Activated CD8-positive, alpha-beta T cell treated with anti-CD3 and anti-CD28 coated beads for 36 hours (primary cell): ENCODE measurements at regions not wholly inside any gene's neighbourhood (a gene's known extent, or its start where the extent isn't known, plus 50 kb on each side); places are given as distances from the start of the nearest gene placed in this dataset.

Experiments used
- ATAC-seq: fragments of 200-7000 bp; cut with Tn5 transposase; one replicate; pipeline ENCODE4 v1.10.0; 2021; ENCODE audit warnings: mild to moderate bottlenecking, moderate library complexity
- CTCF ChIA-PET: fragments of 350-600 bp; sonication (Branson Sonifier 250); formaldehyde crosslinking; loops from one replicate; lab custom pipeline; 2021; ENCODE audit warnings: antibody characterized with exemption; lab: Charles Lee
- POLR2A ChIA-PET: fragments of 350-600 bp; sonication (Branson Sonifier 250); formaldehyde crosslinking; loops from one replicate; lab custom pipeline; 2021; ENCODE audit warnings: antibody characterized with exemption; lab: Charles Lee
- DNase-seq: peaks from one replicate; pipeline ENCODE4 v3.0.0-alpha.2; 2020
- H3K27ac Mint-ChIP-seq: one replicate; pipeline ENCODE4 v1.8.0; 2021; ENCODE audit warnings: mild to moderate bottlenecking, mixed read lengths
- H3K27me3 Mint-ChIP-seq: one replicate; pipeline ENCODE4 v1.8.0; 2021; ENCODE audit warnings: mixed read lengths
- H3K36me3 Mint-ChIP-seq: one replicate; pipeline ENCODE4 v1.8.0; 2021; ENCODE audit warnings: low read depth, mixed read lengths
- H3K4me1 Mint-ChIP-seq: one replicate; pipeline ENCODE4 v1.8.0; 2021; ENCODE audit warnings: low read depth, mixed read lengths
- H3K4me3 Mint-ChIP-seq: one replicate; pipeline ENCODE4 v1.8.0; 2021; ENCODE audit warnings: mild to moderate bottlenecking, moderate library complexity, mixed read lengths
- H3K9me3 Mint-ChIP-seq: one replicate; pipeline ENCODE4 v1.8.0; 2021; ENCODE audit warnings: mixed read lengths
- intact Hi-C: fragments of 100-400 bp; cut with micrococcal nuclease; formaldehyde crosslinking; loops from one replicate; pipeline ENCODE4 v1.10.0; 2022
- TF ChIP-seq, protein P1 (sequence below): fragments of 200-600 bp; IDR thresholded peaks from one replicate; pipeline ENCODE4 v1.8.0; 2022; ENCODE audit warnings: antibody characterized with exemption, mild to moderate bottlenecking

DNA sequence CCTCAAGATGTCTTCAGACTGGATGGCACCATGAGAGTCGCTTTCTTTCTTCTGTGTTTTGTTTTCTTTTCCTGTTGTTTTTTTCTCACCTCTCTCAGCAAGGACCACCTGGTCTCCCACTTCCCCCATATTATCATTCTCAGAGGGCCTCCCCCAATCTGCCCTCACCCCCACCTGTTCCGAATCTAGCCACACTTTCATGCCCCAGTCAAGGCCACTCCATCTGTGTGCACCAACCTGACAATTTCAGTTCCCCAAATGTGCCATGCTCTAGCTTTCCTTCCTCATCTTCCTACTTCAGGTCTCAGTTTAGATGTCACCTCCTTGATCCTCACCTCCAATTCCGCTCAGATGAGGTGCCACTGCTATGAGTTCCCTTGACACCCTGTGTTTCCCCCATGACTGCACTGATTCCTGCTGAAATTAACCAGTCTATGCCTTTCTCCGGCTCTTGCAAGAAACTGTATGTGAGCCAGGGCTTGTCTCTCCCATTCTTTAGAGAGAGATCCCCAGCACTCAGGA is 146.2 kb downstream of the PLPP3 start:
- Mint-ChIP-seq H3K4me1 (no peaks in the 10 kb centered on the region), H3K27me3 (no peaks in the 10 kb centered on the region), H3K36me3 (no peaks in the 10 kb centered on the region), H3K9me3 (peaks cover 2% of the 10 kb centered on the region), H3K4me3 (no peak overlapping the region), H3K27ac (no peak overlapping the region)
- TF ChIP-seq, protein P1, sequence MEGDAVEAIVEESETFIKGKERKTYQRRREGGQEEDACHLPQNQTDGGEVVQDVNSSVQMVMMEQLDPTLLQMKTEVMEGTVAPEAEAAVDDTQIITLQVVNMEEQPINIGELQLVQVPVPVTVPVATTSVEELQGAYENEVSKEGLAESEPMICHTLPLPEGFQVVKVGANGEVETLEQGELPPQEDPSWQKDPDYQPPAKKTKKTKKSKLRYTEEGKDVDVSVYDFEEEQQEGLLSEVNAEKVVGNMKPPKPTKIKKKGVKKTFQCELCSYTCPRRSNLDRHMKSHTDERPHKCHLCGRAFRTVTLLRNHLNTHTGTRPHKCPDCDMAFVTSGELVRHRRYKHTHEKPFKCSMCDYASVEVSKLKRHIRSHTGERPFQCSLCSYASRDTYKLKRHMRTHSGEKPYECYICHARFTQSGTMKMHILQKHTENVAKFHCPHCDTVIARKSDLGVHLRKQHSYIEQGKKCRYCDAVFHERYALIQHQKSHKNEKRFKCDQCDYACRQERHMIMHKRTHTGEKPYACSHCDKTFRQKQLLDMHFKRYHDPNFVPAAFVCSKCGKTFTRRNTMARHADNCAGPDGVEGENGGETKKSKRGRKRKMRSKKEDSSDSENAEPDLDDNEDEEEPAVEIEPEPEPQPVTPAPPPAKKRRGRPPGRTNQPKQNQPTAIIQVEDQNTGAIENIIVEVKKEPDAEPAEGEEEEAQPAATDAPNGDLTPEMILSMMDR: no peak
- CTCF ChIA-PET: no interaction called here
- intact Hi-C loops: no loop called here
- no peak for ATAC-seq
- no peak for DNase-seq
- POLR2A ChIA-PET: no interaction called here

DNA sequence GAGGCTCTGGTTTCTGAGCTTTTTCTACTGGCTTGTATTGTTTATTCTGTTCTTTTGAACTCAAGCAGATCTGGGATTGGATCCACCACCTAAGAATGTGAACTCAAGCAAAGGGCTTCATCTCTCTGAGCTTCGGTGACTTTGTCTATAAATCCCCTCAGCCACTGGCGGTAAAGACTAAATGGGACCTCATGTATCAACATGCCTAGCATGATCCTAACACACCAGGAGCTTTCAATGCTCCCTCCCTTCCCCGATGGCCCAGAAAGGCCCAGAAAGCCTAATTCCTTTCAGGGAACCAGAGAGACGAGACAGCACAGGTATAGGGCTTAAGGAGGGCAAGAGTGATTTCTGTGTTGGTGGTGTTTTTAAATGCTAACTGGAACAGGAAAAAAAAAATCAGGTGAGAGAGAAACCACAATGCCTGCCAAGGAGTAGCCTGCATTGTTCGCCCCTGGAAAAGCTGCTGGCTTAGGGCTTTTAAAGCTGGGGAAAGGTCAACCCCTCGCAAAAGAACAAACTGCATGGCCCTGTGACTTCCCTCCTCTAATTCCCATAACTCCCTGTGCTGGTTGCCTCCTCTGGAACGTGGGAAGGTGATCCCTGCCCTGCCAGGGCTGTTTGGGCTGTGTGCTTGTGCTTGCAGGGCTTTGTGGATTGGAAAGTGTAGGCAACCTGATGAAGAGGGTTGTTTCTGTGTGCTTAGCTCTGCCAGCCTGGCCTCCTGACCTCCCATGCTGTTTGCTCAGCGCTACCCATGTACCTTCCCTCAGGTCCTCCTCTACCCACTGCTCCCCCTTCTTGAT is 147.0 kb downstream of the PLPP3 start:
- DNase-seq: no peak
- ChIA-PET CTCF (no interaction called here), POLR2A (no interaction called here)
- peaks cover 2% of the 10 kb centered on the region for H3K9me3 Mint-ChIP-seq
- H3K36me3 Mint-ChIP-seq: no peaks in the 10 kb centered on the region
- H3K27me3 Mint-ChIP-seq: no peaks in the 10 kb centered on the region
- H3K27ac Mint-ChIP-seq: no peak overlapping the region
- ATAC-seq: no peak
- intact Hi-C loops: no loop called here
- TF ChIP-seq, protein P1: no peak
- no peak overlapping the region for H3K4me3 Mint-ChIP-seq
- H3K4me1 Mint-ChIP-seq: no peaks in the 10 kb centered on the region

DNA sequence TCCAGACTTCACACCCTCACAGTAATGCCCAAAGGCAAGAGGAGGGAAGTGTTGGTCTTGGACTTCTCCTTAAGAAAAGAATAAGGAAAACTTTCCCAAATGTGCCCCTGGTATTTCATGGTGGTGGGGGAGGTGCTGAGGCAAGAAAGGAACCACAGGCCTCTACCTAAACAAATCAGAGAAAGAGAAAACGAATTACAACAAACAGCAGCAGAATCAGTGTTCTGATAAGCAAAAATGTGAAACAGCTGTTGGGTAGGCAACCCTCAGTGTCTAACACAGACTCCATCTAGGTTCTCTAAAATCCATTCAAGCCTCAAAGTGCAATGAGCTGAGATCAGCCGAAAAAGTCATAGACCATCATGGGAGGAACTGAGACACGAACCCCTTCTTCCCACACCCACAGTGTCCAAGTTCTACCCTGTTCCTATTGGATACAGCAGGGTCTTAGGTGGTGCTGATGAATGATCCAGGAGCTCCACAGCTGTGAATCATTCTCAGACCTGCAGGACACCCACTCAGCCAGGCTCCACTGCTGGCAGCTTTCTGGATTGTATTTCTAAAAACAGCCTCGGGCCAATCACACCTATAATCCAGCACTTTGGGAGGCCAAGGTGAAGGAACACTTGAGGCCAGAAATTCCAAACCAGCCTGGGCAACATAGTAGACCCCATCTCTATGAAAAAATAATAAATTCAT is 149.1 kb downstream of the PLPP3 start:
- peaks cover 3% of the 10 kb centered on the region for H3K9me3 Mint-ChIP-seq
- DNase-seq (no peak), ATAC-seq (no peak)
- no peak overlapping the region for H3K27ac Mint-ChIP-seq
- no peaks in the 10 kb centered on the region for H3K27me3 Mint-ChIP-seq
- H3K36me3 Mint-ChIP-seq: no peaks in the 10 kb centered on the region
- intact Hi-C loops: no loop called here
- H3K4me3 Mint-ChIP-seq: no peak overlapping the region
- TF ChIP-seq, protein P1: no peak
- POLR2A ChIA-PET: no interaction called here
- H3K4me1 Mint-ChIP-seq: no peaks in the 10 kb centered on the region
- CTCF ChIA-PET: no interaction called here

DNA sequence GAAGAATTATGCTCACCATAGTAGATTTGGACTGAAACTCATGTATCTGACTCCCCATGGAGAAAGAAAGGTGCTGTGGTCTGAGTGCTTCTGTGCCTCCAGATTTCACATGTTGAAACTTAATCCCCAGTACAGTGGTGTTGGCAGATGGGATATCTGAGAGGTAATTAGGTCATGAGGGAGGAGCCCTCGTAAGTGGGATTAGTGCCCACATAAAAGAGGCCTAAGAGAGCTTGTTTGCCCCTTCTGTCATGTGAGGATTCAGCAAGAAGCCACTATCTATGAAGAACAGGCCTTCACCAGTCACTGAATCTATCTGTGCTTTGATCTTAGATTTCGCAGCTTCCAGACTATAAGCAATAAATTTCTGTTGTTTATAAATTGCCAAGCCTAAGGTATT is 150.1 kb downstream of the PLPP3 start:
- H3K36me3 Mint-ChIP-seq: no peaks in the 10 kb centered on the region
- intact Hi-C loops: no loop called here
- H3K4me3 Mint-ChIP-seq: no peak overlapping the region
- H3K4me1 Mint-ChIP-seq: no peaks in the 10 kb centered on the region
- TF ChIP-seq, protein P1: no peak
- CTCF ChIA-PET: interaction anchor here (0.8 kb wide), 1 partner anchor 15 kb away, joined by 3 read pairs; no protein-coding TSS in a partner anchor
- ATAC-seq: no peak
- no peak overlapping the region for H3K27ac Mint-ChIP-seq
- DNase-seq: no peak
- no peaks in the 10 kb centered on the region for H3K27me3 Mint-ChIP-seq
- POLR2A ChIA-PET: no interaction called here
- peaks cover 3% of the 10 kb centered on the region for H3K9me3 Mint-ChIP-seq
